HG03159 (cell line): ENCODE measurements at regions not wholly inside any gene's neighbourhood (a gene's known extent, or its start where the extent isn't known, plus 50 kb on each side); places are given as distances from the start of the nearest gene placed in this dataset.
"Not testable (repeated sequence)": the region's sequence is repeated elsewhere in the genome, so short reads cannot be mapped to it uniquely, and the experiment has no call there.

Experiments
- ATAC-seq: cut with Tn5 transposase; IDR thresholded peaks from one replicate; pipeline ENCODE4 v1.9.1; 2021; ENCODE audit warnings: mild to moderate bottlenecking, moderate library complexity; ENCODE audit not compliant: unreplicated experiment

- no peak for ATAC-seq
Observed at GRCh38 chr14:101634202-101634849, 73.0 kb downstream of the DIO3 start.

GRCh38 chr14:101634850-101635748 lies 73.8 kb downstream of the DIO3 start:
- ATAC-seq = no peak

- ATAC-seq = no peak
Observed at GRCh38 chr14:101635749-101636560, 74.7 kb downstream of the DIO3 start.

GRCh38 chr14:101639241-101639833 lies 78.0 kb downstream of the DIO3 start:
- no peak for ATAC-seq

- ATAC-seq = no peak
Observed at GRCh38 chr14:101643651-101644050, 82.4 kb downstream of the DIO3 start.

- no peak for ATAC-seq
Observed at GRCh38 chr14:101654051-101654450, 92.8 kb downstream of the DIO3 start.

- ATAC-seq = no peak
Observed at GRCh38 chr14:101657372-101657771, 96.1 kb downstream of the DIO3 start.

GRCh38 chr14:101665478-101666078 lies 95.9 kb upstream of the PPP2R5C start:
- no peak for ATAC-seq

GRCh38 chr14:101666264-101666663 lies 95.2 kb upstream of the PPP2R5C start:
- ATAC-seq = no peak

GRCh38 chr14:101669629-101670028 lies 91.9 kb upstream of the PPP2R5C start:
- no peak for ATAC-seq

GRCh38 chr14:101673873-101674272 lies 87.6 kb upstream of the PPP2R5C start:
- ATAC-seq = no peak

GRCh38 chr14:101675835-101676234 lies 85.7 kb upstream of the PPP2R5C start:
- not testable (repeated sequence) for ATAC-seq

GRCh38 chr14:101677912-101678327 lies 83.6 kb upstream of the PPP2R5C start:
- not testable (repeated sequence) for ATAC-seq

- no peak for ATAC-seq
Observed at GRCh38 chr14:101681795-101682194, 79.7 kb upstream of the PPP2R5C start.

GRCh38 chr14:101683365-101683764 lies 78.1 kb upstream of the PPP2R5C start:
- ATAC-seq = no peak

GRCh38 chr14:101687756-101688546 lies 73.6 kb upstream of the PPP2R5C start:
- no peak for ATAC-seq

GRCh38 chr14:101689039-101689501 lies 72.4 kb upstream of the PPP2R5C start:
- ATAC-seq = no peak

- ATAC-seq = not testable (repeated sequence)
Observed at GRCh38 chr14:101689966-101690365, 71.5 kb upstream of the PPP2R5C start.

GRCh38 chr14:101695659-101696058 lies 65.8 kb upstream of the PPP2R5C start:
- ATAC-seq = no peak

GRCh38 chr14:101704140-101704539 lies 57.4 kb upstream of the PPP2R5C start:
- no peak for ATAC-seq
